Liver (tissue), 8 donors: ENCODE measurements at regions not wholly inside any gene's neighbourhood (a gene's known extent, or its start where the extent isn't known, plus 50 kb on each side); places are given as distances from the start of the nearest gene placed in this dataset.

Source experiments
- DNase-seq: peaks from one replicate; pipeline ENCODE4 v3.0.0-alpha.2; 2017; ENCODE audit warnings: low spot score
- H3K27ac ChIP-seq, 2 donors: one replicate each; pipeline ENCODE4 v1.7.0; 2013; ENCODE audit warnings: inconsistent platforms in 2 of 2, low read length in 2 of 2, control low read depth in 1 of 2, low read depth in 1 of 2, mild to moderate bottlenecking in 1 of 2
- H3K27me3 ChIP-seq, 4 donors: one replicate each; pipeline versions ENCODE4 v1.6.1 to v1.7.0; 2013; ENCODE audit warnings: low read length in 3 of 4, inconsistent platforms in 1 of 4, mild to moderate bottlenecking in 1 of 4, moderate library complexity in 1 of 4; ENCODE audit not compliant: control insufficient read depth in 4 of 4, insufficient read depth in 4 of 4
- H3K36me3 ChIP-seq, 4 donors: one replicate each; pipeline versions ENCODE4 v1.6.1 to v1.7.0; 2013; ENCODE audit warnings: low read length in 3 of 4, mild to moderate bottlenecking in 3 of 4, low read depth in 1 of 4, moderate library complexity in 1 of 4; ENCODE audit not compliant: control insufficient read depth in 4 of 4, insufficient read depth in 3 of 4
- H3K4me1 ChIP-seq, 4 donors: one replicate each; pipeline versions ENCODE4 v1.6.1 to v1.7.0; 2013; ENCODE audit warnings: low read length in 3 of 4, mild to moderate bottlenecking in 3 of 4, moderate library complexity in 1 of 4; ENCODE audit not compliant: control insufficient read depth in 4 of 4, insufficient read depth in 4 of 4
- H3K4me3 ChIP-seq, 3 donors: one replicate each; pipeline versions ENCODE4 v1.6.1 to v1.7.0; 2013; ENCODE audit warnings: low read length in 3 of 3, control low read depth in 1 of 3, low read depth in 1 of 3, mild to moderate bottlenecking in 1 of 3
- H3K9ac ChIP-seq, 2 donors: one replicate each; pipeline ENCODE4 v1.7.0; 2013; ENCODE audit warnings: low read length in 2 of 2, mild to moderate bottlenecking in 2 of 2, moderate library complexity in 2 of 2, control low read depth in 1 of 2, low read depth in 1 of 2
- H3K9me3 ChIP-seq, 4 donors: one replicate each; pipeline versions ENCODE4 v1.6.1 to v1.7.0; 2013; ENCODE audit warnings: low read length in 3 of 4; ENCODE audit not compliant: control insufficient read depth in 4 of 4
- EGR1 ChIP-seq, 2 donors: IDR thresholded peaks; 2 replicates each; pipeline ENCODE4 v1.6.1; 2016 to 2018; ENCODE audit warnings: antibody characterized with exemption in 2 of 2, low read depth in 2 of 2
- FOXA1 ChIP-seq: IDR thresholded peaks from 2 replicates; pipeline ENCODE4 v1.6.1; 2016; ENCODE audit warnings: antibody characterized with exemption
- FOXA2 ChIP-seq: IDR thresholded peaks from 2 replicates; pipeline ENCODE4 v1.6.1; 2016; ENCODE audit warnings: antibody characterized with exemption
- GABPA ChIP-seq, 2 donors: IDR thresholded peaks in 1 of 2; conservative IDR thresholded peaks in 1 of 2; 2 replicates each; pipeline ENCODE4 v1.6.1; 2016; ENCODE audit warnings: antibody characterized with exemption in 2 of 2, mild to moderate bottlenecking in 1 of 2, moderate library complexity in 1 of 2
- HNF4A ChIP-seq, 2 donors: conservative IDR thresholded peaks; 2 replicates each; pipeline ENCODE4 v1.6.1; 2016; ENCODE audit warnings: antibody characterized with exemption in 2 of 2, mild to moderate bottlenecking in 2 of 2
- HNF4G ChIP-seq: IDR thresholded peaks from 2 replicates; pipeline ENCODE4 v1.6.1; 2016; ENCODE audit warnings: antibody characterized with exemption
- JUND ChIP-seq, 2 donors: IDR thresholded peaks; 2 replicates each; pipeline ENCODE4 v1.6.1; 2016; ENCODE audit warnings: antibody characterized with exemption in 2 of 2
- NR2F2 ChIP-seq: IDR thresholded peaks from 2 replicates; pipeline ENCODE4 v1.6.1; 2016; ENCODE audit warnings: antibody characterized with exemption
- RAD21 ChIP-seq, 2 donors: IDR thresholded peaks; 2 replicates each; pipeline ENCODE4 v1.6.1; 2016; ENCODE audit warnings: antibody characterized with exemption in 2 of 2, mild to moderate bottlenecking in 2 of 2
- RXRA ChIP-seq, 2 donors: IDR thresholded peaks; 2 replicates each; pipeline ENCODE4 v1.6.1; 2017 to 2018; ENCODE audit warnings: antibody characterized with exemption in 2 of 2, mild to moderate bottlenecking in 1 of 2
- SP1 ChIP-seq: IDR thresholded peaks from 2 replicates; pipeline ENCODE4 v1.6.1; 2018; ENCODE audit warnings: antibody characterized with exemption, mild to moderate bottlenecking
- TAF1 ChIP-seq: conservative IDR thresholded peaks from 2 replicates; pipeline ENCODE4 v1.6.1; 2016; ENCODE audit warnings: antibody characterized with exemption, mild to moderate bottlenecking
- YY1 ChIP-seq: IDR thresholded peaks from 2 replicates; pipeline ENCODE4 v1.6.1; 2016; ENCODE audit warnings: antibody characterized with exemption, mild to moderate bottlenecking
- whole genome bisulfite sequencing: extraction: QIAGEN DNeasy Blood & Tissue Kit; methylation state at CpG from one replicate; pipeline ENCODE4 v1.1.7; 2013; 5-methylcytosine and 5-hydroxymethylcytosine counted together
- TF ChIP-seq, protein P1 (sequence below): IDR thresholded peaks from 2 replicates; pipeline ENCODE4 v1.6.1; 2016; ENCODE audit warnings: antibody characterized with exemption, mild to moderate bottlenecking
- TF ChIP-seq, protein P2 (sequence below): IDR thresholded peaks from 2 replicates; pipeline ENCODE4 v1.6.1; 2016; ENCODE audit warnings: antibody characterized with exemption
- TF ChIP-seq, protein P3 (sequence below): IDR thresholded peaks from 2 replicates; pipeline ENCODE4 v1.6.1; 2016; ENCODE audit warnings: antibody characterized with exemption
- TF ChIP-seq, protein P4 (sequence below): IDR thresholded peaks from 2 replicates; pipeline ENCODE4 v1.6.1; 2016; ENCODE audit warnings: antibody characterized with exemption
- TF ChIP-seq, protein P5 (sequence below): fragments of 150-350 bp; IDR thresholded peaks from 2 replicates; pipeline ENCODE4 v1.5.1; 2017; ENCODE audit warnings: improper control_type of control experiment, low read depth, low read length; ENCODE audit not compliant: missing input control
- donor health status: healthy.
- donor health status: healthy.
- donor health status: healthy.
- donor health status: healthy.
- donor health status: healthy.

DNA sequence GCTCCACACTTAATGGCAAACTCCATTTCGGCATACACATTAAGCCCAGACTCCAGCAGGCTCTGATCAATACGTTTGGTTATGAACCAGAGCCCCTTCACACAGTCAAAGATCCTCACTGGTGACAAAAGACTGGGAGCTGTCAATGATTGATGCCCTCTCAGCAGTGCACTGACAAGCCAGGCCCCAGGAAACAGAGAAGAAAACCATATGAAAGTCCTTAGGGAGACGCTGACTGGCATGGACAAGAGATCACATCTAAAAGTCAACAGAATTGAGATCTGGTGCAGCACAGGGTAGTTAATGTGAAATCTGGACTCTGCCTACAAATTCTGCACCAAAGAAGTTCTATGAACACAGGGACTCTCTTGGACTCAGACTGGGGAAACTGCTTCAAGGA lies 600.9 kb upstream of the NRP1 start:
- H3K9ac ChIP-seq, result no peak overlapping the region
- no peak overlapping the region for H3K27ac ChIP-seq
- H3K4me3 ChIP-seq, result no peak overlapping the region
- no peaks in the 10 kb centered on the region for H3K27me3 ChIP-seq
- no peak for DNase-seq
- H3K4me1 ChIP-seq, result no peaks in the 10 kb centered on the region
- no peaks in the 10 kb centered on the region for H3K9me3 ChIP-seq
- no peaks in the 10 kb centered on the region for H3K36me3 ChIP-seq
- 84% methylated on average over 3 of the region's 3 CpGs for WGBS
- TF ChIP-seq, protein P1, sequence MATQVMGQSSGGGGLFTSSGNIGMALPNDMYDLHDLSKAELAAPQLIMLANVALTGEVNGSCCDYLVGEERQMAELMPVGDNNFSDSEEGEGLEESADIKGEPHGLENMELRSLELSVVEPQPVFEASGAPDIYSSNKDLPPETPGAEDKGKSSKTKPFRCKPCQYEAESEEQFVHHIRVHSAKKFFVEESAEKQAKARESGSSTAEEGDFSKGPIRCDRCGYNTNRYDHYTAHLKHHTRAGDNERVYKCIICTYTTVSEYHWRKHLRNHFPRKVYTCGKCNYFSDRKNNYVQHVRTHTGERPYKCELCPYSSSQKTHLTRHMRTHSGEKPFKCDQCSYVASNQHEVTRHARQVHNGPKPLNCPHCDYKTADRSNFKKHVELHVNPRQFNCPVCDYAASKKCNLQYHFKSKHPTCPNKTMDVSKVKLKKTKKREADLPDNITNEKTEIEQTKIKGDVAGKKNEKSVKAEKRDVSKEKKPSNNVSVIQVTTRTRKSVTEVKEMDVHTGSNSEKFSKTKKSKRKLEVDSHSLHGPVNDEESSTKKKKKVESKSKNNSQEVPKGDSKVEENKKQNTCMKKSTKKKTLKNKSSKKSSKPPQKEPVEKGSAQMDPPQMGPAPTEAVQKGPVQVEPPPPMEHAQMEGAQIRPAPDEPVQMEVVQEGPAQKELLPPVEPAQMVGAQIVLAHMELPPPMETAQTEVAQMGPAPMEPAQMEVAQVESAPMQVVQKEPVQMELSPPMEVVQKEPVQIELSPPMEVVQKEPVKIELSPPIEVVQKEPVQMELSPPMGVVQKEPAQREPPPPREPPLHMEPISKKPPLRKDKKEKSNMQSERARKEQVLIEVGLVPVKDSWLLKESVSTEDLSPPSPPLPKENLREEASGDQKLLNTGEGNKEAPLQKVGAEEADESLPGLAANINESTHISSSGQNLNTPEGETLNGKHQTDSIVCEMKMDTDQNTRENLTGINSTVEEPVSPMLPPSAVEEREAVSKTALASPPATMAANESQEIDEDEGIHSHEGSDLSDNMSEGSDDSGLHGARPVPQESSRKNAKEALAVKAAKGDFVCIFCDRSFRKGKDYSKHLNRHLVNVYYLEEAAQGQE, result no peak
- TF ChIP-seq EGR1 (IDR thresholded peaks at IDR 0.05; ENCODE audit: low read depth in 2 of 2), result no peak
- no peak for TF ChIP-seq FOXA2
- TF ChIP-seq, protein P2, sequence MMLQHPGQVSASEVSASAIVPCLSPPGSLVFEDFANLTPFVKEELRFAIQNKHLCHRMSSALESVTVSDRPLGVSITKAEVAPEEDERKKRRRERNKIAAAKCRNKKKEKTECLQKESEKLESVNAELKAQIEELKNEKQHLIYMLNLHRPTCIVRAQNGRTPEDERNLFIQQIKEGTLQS, result no peak
- no peak for TF ChIP-seq HNF4G
- TF ChIP-seq RAD21 (IDR thresholded peaks at IDR 0.05), result no peak
- TF ChIP-seq JUND (IDR thresholded peaks at IDR 0.05), result no peak
- TF ChIP-seq RXRA (IDR thresholded peaks at IDR 0.05), result no peak
- no peak for TF ChIP-seq HNF4A (conservative IDR thresholded peaks at IDR 0.05)
- no peak for TF ChIP-seq TAF1
- TF ChIP-seq, protein P3, sequence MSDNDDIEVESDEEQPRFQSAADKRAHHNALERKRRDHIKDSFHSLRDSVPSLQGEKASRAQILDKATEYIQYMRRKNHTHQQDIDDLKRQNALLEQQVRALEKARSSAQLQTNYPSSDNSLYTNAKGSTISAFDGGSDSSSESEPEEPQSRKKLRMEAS, result no peak
- TF ChIP-seq GABPA (IDR thresholded peaks at IDR 0.05 in 1 of 2, conservative IDR thresholded peaks at IDR 0.05 in 1 of 2), result no peak
- TF ChIP-seq, protein P4, sequence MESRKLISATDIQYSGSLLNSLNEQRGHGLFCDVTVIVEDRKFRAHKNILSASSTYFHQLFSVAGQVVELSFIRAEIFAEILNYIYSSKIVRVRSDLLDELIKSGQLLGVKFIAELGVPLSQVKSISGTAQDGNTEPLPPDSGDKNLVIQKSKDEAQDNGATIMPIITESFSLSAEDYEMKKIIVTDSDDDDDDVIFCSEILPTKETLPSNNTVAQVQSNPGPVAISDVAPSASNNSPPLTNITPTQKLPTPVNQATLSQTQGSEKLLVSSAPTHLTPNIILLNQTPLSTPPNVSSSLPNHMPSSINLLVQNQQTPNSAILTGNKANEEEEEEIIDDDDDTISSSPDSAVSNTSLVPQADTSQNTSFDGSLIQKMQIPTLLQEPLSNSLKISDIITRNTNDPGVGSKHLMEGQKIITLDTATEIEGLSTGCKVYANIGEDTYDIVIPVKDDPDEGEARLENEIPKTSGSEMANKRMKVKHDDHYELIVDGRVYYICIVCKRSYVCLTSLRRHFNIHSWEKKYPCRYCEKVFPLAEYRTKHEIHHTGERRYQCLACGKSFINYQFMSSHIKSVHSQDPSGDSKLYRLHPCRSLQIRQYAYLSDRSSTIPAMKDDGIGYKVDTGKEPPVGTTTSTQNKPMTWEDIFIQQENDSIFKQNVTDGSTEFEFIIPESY, result no peak
- TF ChIP-seq YY1, result no peak
- no peak for TF ChIP-seq NR2F2
- no peak for TF ChIP-seq SP1
- TF ChIP-seq FOXA1, result no peak
- TF ChIP-seq, protein P5, sequence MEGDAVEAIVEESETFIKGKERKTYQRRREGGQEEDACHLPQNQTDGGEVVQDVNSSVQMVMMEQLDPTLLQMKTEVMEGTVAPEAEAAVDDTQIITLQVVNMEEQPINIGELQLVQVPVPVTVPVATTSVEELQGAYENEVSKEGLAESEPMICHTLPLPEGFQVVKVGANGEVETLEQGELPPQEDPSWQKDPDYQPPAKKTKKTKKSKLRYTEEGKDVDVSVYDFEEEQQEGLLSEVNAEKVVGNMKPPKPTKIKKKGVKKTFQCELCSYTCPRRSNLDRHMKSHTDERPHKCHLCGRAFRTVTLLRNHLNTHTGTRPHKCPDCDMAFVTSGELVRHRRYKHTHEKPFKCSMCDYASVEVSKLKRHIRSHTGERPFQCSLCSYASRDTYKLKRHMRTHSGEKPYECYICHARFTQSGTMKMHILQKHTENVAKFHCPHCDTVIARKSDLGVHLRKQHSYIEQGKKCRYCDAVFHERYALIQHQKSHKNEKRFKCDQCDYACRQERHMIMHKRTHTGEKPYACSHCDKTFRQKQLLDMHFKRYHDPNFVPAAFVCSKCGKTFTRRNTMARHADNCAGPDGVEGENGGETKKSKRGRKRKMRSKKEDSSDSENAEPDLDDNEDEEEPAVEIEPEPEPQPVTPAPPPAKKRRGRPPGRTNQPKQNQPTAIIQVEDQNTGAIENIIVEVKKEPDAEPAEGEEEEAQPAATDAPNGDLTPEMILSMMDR, result no peak

DNA sequence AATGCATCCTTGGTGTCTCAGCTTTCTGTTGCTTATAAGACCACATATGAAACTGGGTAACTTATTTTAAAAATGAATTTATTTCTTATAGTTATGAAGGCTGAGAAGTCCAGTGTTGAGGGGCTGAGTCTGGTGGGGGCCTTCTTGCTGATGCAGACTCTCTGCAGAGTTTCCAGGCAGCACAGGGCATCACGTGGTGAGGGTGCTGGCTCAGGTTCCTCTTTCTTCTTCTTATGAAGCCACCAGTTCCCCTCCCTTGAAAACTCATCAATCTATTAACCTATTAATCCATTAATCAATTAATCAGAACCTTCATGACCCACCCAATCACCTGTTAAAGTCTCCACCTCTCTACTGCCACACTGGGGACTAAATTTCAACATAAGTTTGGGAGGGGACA lies 595.6 kb upstream of the NRP1 start:
- WGBS, result 85% methylated on average over 1 of the region's 1 CpG
- Histone ChIP-seq H3K36me3 (no peaks in the 10 kb centered on the region), H3K9ac (no peak overlapping the region), H3K9me3 (no peaks in the 10 kb centered on the region), H3K4me3 (no peak overlapping the region), H3K4me1 (no peaks in the 10 kb centered on the region), H3K27ac (no peak overlapping the region), H3K27me3 (no peaks in the 10 kb centered on the region)
- TF ChIP-seq HNF4A (conservative IDR thresholded peaks at IDR 0.05) (no peak), FOXA1 (no peak), RXRA (IDR thresholded peaks at IDR 0.05) (no peak), GABPA (IDR thresholded peaks at IDR 0.05 in 1 of 2, conservative IDR thresholded peaks at IDR 0.05 in 1 of 2) (no peak), JUND (IDR thresholded peaks at IDR 0.05) (no peak), NR2F2 (no peak), EGR1 (IDR thresholded peaks at IDR 0.05; ENCODE audit: low read depth in 2 of 2) (no peak)
- TF ChIP-seq, protein P1, result no peak
- DNase-seq, result no peak
